IPS DF 19.7 (cell line): ENCODE measurements at regions not wholly inside any gene's neighbourhood (a gene's known extent, or its start where the extent isn't known, plus 50 kb on each side); places are given as distances from the start of the nearest gene placed in this dataset.
A peak's percentile ranks its signal among the peaks of the same experiment; 100 is the strongest.
"Not testable (repeated sequence)": the region's sequence is repeated elsewhere in the genome, so short reads cannot be mapped to it uniquely, and the experiment has no call there.

ENCODE experiments used
- DNase-seq: peaks from one replicate; pipeline ENCODE4 v3.0.0-alpha.2; 2013; ENCODE audit warnings: low read depth, low spot score

- no peak for DNase-seq
Observed at GRCh38 chr6:101113468-101114260, 232.5 kb upstream of the ASCC3 start.

- DNase-seq, result no peak
Observed at GRCh38 chr6:101114703-101115102, 233.6 kb upstream of the ASCC3 start.

- DNase-seq, result no peak
Observed at GRCh38 chr6:101116337-101116736, 235.2 kb upstream of the ASCC3 start.

GRCh38 chr6:101117393-101118135 is 236.4 kb upstream of the ASCC3 start:
- peak; percentile 45 for DNase-seq

- DNase-seq, result no peak
Observed at GRCh38 chr6:101118136-101118396, 236.9 kb upstream of the ASCC3 start.

- no peak for DNase-seq
Observed at GRCh38 chr6:101120747-101121146, 239.6 kb upstream of the ASCC3 start.

- DNase-seq, result no peak
Observed at GRCh38 chr6:101125380-101125971, 244.3 kb upstream of the ASCC3 start.

- DNase-seq, result no peak
Observed at GRCh38 chr6:101126501-101126900, 245.4 kb upstream of the ASCC3 start.

- DNase-seq, result no peak
Observed at GRCh38 chr6:101129851-101130250, 248.7 kb upstream of the ASCC3 start.

GRCh38 chr6:101146389-101146788 is 247.1 kb upstream of the GRIK2 start:
- no peak for DNase-seq

GRCh38 chr6:101150226-101150625 is 243.3 kb upstream of the GRIK2 start:
- DNase-seq, result no peak

GRCh38 chr6:101157638-101158037 is 235.9 kb upstream of the GRIK2 start:
- DNase-seq, result not testable (repeated sequence)

- no peak for DNase-seq
Observed at GRCh38 chr6:101163611-101164010, 229.9 kb upstream of the GRIK2 start.

GRCh38 chr6:101167638-101168037 is 225.9 kb upstream of the GRIK2 start:
- DNase-seq, result no peak

GRCh38 chr6:101171049-101171448 is 222.5 kb upstream of the GRIK2 start:
- DNase-seq, result not testable (repeated sequence)

- no peak for DNase-seq
Observed at GRCh38 chr6:101178748-101179147, 214.8 kb upstream of the GRIK2 start.

GRCh38 chr6:101181006-101181405 is 212.5 kb upstream of the GRIK2 start:
- DNase-seq, result no peak

- DNase-seq, result not testable (repeated sequence)
Observed at GRCh38 chr6:101188285-101188798, 205.2 kb upstream of the GRIK2 start.

GRCh38 chr6:101195588-101195987 is 197.9 kb upstream of the GRIK2 start:
- DNase-seq, result no peak

- no peak for DNase-seq
Observed at GRCh38 chr6:101199441-101199840, 194.1 kb upstream of the GRIK2 start.

- DNase-seq, result no peak
Observed at GRCh38 chr6:101202867-101203374, 190.6 kb upstream of the GRIK2 start.

- DNase-seq, result no peak
Observed at GRCh38 chr6:101203664-101204063, 189.8 kb upstream of the GRIK2 start.
